HG02943 (cell line): ENCODE measurements at regions not wholly inside any gene's neighbourhood (a gene's known extent, or its start where the extent isn't known, plus 50 kb on each side); places are given as distances from the start of the nearest gene placed in this dataset.
A peak's percentile ranks its signal among the peaks of the same experiment; 100 is the strongest.
"Not testable (repeated sequence)": the region's sequence is repeated elsewhere in the genome, so short reads cannot be mapped to it uniquely, and the experiment has no call there.

ENCODE experiments used
- ATAC-seq: cut with Tn5 transposase; IDR thresholded peaks from one replicate; pipeline ENCODE4 v1.9.1; 2021; ENCODE audit warnings: mild to moderate bottlenecking, low read depth, moderate library complexity; ENCODE audit not compliant: unreplicated experiment

DNA sequence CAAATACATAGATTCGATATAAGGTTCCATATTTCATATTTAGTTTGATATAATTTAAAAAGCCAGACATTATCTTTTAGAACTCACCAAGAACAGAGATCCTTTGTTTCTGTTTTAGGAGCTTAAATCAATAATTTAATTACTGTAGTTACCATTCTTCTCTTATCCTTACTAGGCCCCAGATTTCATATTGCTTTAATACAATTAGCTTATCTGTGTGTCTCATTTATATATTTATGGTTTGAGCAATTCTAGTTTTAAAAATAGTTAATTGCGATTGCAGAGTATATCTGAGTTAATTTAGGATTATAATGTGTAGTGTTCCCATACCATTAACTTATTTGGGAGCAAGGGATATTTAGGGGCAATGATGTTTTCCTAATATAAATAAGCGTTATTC, 558.8 kb upstream of the ZNF804A start:
- ATAC-seq: no peak

DNA sequence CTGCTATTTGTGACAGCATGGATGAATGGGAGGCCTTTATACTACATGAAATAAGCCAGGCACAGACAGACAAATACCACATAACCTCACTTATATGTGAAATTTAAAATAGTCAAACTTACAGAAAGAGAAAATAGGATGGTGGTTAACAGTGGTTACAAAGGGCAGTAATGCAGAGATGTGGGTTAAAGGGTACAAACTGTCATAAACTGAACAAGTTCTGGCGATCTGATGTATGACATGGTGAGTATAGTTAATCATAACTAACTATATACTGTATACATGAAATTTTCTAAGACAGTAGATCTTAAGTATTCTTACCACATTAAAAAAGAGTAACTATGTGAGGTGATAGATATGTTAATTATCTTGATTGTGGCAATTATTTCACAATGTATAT, 558.1 kb upstream of the ZNF804A start:
- ATAC-seq: no peak

DNA sequence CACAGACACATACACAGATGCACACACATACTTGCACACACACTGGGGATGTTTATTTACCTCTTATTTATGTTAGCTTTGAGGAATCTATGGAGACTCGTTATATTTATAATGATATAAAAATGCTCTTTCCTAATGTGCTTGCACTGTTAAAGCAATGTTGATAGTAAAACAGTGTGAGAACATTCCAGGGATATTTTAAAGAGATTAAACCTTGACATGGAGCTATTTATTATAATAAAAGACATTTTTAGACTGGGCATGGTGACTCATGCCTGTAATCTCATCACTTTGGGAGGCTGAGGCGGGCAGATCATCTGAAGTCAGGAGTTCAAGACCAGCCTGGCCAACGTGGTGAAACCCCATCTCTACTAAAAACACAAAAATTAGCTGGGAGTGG, 557.3 kb upstream of the ZNF804A start:
- ATAC-seq: no peak

DNA sequence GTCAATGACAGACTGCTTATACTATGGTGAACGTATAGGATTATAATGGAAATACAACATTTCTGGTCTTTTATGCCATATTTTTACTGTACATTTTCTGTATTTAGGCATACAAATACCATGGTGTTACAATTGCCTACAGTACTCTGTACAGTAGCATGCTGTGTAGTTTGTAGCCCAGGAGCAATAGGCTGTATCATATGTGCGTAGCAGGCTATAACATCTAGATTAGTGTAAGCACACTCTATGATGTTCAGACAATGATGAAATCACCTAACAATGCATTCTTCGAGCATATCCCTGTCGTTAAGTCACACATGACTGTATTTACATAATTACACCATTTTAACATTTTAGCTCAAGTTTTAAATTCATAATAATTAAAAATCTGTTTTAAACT, 556.6 kb upstream of the ZNF804A start:
- no peak for ATAC-seq

DNA sequence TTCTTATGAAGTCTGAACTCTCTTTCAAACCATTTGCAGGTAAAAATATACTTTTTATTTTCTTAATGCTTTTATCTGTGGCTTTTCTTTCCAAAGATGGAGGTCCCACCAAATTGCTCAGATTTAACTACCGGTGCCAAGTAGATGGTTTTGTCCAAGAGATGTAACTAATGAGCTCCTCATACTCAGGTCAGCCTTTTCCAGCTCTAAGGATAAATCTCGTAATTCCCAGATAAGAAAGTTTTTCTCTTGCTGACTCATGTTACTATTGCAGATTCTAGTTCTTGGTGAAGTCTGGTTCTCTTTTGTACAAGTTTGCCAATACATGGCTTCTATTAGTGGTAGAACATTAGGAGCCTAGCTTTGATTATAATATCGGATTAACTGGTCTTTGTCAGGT, 550.8 kb upstream of the ZNF804A start:
- ATAC-seq: no peak

DNA sequence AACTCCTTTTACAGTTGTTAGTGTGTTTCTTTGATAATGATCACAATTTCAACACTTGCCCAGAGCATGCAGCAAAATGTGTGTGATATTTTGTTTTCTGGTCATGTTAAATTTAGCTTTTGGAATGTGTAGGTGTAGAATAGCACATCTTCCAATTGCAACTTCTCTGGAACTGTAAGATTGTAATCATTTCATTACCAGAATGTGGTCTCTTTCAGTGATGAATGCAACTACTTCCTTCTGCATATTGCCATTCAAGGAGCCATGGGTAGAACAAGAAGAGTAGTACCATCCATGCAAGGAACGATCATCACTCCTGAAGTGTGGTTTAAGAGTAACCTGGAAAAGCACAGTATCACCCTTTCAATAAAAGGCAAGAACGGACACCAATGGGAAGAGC, 548.8 kb upstream of the ZNF804A start:
- no peak for ATAC-seq

DNA sequence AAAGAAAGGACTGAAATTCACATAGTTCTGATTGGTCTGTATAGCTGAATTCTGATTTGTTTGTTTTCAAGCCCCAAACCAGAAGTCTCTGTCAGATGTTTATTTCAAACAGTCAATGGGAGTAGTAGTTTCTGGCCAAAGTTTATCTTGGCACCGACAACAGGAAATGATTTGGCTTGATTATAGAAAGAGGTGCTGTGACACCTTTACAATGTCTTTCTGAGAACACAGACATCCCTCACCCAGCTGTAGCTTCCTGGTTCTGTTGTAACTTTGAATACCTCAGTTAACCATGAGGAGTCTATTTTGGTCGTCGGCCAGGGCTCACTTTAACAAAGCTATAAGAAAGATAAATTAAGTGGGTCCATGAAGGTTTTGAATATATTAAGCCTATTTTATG, 545.0 kb upstream of the ZNF804A start:
- no peak for ATAC-seq

DNA sequence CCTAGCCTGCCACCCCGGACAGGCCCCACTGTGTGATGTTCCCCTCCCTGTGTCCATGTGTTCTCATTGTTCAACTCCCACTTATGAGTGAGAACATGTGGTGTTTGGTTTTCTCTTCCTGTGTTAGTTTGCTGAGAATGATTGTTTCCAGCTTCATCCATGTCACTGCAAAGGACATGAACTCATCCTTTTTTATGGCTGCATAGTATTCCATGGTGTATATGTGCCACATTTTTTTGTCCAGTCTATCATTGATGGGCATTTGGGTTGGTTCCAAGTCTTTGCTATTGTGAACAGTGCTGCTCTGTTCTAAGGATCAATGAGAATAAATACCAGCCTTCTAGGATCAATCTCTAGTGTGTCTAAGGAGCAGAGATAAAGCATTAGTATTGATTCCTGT, 543.9 kb upstream of the ZNF804A start:
- ATAC-seq: not testable (repeated sequence)

DNA sequence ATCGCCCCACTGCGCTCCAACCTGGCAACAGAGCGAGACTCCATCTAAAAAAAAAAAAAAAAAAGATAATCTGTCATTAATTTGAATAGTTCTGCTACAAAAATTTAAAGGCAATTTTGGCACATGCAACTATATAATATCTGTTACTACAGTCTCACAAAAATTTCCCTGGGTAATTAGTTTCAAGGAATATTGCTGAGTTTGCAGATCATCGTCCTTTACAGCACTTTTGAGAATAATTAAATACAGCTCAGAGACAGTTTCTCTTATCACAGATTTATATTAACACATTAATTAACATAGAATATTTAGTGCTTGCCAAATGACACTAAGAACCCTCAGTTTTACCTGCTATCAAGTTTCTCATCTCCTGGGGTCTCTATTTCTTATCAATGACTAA, 540.4 kb upstream of the ZNF804A start:
- no peak for ATAC-seq

DNA sequence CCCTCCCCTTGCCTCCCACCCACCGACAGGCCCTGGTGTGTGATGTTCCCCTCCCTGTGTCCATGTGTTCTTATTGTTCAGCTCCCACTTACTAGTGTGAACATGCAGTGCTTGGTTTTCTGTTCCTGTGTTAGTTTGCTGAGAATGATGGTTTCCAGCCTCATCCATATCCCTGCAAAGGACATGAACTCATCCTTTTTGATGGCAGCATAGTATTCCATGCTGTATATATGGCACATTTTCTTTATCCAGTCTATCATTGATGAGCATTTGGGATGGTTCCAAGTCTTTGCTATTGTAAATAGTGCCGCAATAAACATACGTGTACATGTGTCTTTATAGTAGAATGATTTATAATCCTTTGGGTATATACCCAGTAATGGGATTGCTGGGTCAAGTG, 538.1 kb upstream of the ZNF804A start:
- not testable (repeated sequence) for ATAC-seq

DNA sequence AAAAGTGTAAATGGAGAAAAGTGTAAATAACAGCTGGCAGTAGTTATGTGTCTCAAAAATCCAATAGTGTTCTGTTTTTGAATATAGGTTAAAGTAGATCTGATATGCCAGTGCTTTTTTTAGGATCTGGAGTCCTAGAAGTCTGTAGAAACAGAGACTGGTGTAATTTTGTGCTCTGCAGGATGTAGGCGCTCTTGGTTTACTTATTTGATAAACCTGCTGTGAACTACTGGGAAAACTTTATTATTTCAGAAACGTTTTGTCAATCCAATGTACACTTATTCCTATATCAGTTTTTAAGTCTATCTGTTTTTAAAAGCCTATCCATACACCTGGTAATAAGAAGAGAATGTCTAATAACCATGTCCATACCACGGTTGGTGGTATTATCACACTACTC, 530.8 kb upstream of the ZNF804A start:
- ATAC-seq: no peak

DNA sequence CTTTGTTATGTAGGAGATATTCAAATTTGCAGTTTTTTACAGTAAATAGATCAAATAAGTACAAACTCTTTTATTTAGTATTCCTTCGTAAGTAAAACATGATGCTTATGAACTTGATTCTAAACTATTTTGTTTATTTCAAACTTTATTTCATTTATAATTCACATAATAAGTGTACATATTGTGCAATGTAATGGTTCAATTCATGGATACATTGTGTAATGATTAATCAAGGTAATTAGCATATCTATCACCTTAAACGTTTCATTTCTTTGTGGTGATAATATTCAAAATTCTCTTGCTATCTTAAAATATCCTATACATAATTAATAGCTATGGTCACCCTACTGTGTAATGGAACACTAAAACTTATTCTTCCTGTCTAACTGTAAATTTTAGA, 525.9 kb upstream of the ZNF804A start:
- no peak for ATAC-seq

DNA sequence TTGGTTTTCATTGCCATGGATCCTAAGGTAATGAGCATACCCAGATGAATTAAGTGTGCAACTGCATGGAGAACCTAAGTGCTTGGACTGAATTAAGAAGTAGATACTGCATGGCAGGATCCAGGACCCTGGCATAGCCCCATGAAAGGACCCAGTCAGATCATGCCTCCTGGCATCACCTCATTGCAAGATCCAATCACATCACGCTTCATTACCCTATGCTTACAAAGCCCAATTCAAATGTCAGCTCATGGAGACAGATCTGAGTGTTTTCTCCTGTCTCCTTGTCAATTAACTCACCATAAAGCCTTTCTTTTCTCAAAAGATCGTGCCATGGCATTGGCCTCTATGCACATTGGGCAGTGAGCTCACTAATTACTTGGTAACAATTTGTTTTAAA, 519.8 kb upstream of the ZNF804A start:
- no peak for ATAC-seq

DNA sequence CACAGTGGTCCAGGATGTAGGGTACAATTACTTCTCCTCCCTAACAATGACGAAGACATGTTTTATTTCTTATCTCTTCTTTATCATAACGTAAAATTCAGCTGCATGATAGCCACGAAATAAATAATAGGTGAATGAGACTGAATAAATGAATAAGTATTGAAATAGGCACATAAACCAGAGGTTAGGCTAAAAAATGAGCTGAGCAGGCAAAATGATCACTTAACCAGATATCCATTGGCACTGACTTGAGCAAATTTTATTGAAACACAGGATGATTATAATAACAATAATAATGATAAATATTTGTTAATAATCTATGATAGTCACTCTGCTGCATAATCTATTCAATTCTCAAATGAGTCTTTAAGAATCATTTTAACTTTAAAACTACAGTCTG, 506.9 kb upstream of the ZNF804A start:
- no peak for ATAC-seq

DNA sequence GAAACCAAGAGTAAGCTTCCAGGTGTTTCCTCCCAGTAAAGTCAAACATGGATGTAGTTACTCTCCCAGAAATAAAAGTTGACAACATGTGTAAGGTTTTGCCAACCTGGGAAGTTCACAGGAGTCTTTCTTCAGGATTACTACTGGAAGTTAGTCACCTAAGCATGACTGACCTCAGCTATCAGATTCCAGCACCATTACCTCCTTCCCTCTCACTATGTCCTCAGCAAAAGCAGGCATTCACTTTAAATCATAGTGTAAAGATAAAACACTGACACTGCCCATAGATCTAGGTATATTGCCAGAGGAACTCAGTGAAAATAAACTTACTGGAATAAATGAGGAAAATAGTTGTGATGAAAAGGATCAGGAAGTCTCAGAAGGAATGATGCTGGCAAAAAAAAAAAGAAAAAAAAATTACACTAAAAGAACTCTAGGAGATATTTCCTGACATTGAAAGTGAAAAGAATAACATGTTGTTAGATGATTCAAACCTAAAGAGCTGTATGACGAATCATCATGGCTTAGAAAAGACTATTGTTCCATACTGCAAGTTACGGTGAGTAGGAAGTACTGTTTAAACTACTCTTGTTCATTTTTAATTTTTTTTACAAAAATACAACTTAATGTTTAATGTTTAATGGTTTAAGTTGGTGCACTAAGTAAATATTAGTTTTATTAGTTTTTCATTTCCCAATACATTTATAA, 484.5 kb upstream of the ZNF804A start:
- ATAC-seq: peak; percentile 57

DNA sequence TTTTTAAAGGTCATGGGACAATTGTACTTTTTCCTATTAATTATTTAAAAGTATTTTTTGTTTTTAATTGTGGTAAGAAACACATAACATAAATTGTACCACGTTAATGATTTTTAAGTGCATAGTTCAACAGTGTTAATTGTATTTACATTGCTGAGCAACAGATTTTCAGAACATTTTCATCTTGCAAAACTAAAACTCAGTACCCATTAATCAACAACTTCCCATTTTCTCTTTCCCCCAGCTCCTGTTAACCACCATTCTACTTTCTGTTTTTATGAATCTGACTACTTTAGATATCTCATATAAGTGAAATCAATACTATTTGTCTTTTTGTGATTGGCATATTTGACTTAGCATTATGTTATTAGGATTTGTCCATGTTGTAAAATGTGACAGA, 483.9 kb upstream of the ZNF804A start:
- ATAC-seq: no peak

DNA sequence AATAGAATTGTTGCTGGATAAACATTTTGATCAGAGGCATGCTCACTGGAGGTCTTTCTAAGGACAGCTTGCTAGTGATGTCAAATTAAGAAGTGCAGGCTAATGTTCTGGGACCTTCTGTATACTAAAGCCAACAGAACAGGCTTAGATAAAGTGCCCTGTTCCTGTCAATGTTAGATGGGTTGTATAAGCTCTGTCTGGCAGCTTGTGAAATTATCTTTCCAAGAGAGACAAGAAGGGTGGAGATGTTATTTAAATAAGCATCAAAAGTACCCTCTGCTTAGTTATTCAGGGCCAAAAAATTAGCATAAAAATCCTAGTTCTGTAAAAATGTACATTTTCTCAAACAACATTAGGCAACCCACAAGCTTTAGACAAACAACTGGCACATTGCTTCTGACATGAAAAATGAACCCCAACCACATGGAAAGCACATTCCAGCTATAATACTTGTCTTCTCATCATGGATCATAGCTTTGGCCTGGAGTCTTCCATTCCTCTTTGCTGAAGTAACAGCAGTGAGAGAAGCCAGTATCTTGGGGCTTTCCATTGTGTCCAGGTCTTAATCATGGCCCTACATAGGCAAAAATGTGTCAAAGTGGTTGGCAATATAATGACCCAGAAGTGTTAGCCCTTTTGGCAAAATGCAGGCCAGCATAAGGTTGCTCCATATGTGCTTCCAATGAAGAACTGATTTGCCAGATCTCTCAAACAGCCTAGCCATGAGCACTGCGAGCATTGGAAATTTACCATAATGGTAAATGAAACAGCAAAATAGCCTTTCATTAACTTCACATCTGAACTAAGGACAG, 478.1 kb upstream of the ZNF804A start:
- no peak for ATAC-seq

DNA sequence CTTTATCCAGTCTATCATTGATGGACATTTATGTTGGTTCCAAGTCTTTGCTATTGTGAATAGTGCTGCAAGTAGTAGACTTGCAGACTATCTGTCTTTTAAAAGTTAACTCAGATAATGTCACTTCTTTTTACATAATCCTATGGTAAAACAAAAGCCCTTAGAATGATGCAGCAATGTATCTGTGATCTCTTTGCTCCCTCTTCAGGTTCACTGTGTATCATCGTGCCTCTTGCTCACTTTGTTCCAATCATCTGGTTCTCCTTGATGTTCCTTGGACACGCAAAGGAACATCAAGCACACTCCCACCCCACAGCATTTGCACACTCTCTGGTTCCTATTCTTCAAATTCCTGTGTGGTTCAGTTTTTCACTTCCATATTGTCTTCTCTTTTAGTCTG, 472.5 kb upstream of the ZNF804A start:
- ATAC-seq: no peak

DNA sequence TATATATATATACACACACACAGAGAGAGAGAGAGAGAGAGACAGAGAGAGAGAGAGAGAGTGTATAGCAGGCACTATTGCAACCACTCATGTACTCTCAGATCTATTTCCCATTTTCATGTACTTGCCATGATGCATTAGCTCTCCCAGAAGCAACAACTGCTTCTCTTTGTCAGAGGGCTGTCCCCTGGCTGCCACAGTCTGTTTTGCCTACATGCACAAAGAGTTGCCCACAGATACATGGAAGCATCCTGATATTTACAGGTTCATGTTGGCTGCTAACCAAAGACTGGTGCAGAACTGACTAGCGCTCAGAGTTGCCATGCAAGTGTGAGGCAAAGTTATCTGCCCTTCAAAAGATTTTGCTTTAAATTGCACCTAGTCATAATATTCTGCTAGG, 469.3 kb upstream of the ZNF804A start:
- no peak for ATAC-seq

DNA sequence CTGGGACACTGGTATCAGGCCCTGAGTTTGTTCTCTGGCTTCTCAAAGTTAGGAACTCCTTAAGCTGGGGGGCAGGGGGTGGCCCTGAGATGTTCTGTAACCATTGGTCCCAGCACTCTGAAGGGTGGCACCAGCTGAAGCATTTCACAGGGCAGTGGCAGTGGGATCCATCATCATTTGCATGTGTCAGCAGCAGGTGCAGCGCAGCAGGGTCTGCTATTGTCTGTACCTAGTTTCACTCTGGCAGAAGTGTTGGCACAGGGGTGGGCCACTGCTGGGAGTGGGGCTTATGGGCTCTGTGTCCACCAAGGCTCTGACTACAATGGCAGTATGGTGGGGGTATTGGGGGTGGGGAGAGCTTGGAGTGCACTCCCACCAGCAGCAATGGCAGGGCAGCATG, 460.4 kb upstream of the ZNF804A start:
- no peak for ATAC-seq

DNA sequence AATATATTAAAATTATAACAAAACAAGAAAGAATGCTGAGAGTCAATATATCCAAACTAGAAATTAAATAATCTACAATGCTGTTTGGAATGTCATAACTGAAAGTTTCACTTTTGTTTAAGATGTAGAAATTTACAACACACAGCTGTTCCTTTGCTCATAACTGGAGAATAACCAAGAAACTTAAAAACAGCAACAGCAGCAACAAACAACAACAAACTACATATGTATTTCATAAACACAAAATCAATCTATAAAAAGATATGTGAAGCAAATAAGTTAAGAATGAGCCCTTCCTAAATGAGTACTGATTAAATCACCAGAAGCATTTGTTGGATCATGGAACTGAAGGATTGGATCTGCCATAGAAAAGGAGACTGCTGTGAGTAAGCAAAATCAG, 456.5 kb upstream of the ZNF804A start:
- ATAC-seq: no peak

DNA sequence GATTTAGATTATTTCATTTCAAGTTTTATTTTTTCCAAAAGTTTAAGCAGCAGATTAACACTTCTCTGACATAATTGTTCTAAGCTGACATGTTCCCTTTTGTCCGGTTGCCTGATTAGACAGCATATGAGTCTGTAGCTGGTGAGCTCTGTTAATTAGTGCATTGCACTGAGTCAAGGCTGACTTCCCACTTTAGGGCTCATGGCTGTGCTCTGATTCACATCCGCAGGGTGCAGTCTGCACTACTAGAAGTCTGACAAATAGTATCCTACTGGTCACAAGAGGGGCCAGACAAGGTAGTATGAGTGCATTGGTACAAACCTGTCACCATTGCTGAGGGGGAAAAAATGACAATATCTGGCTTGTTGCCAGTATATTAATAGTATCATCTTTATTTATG, 443.9 kb upstream of the ZNF804A start:
- no peak for ATAC-seq
